Mesendoderm (in vitro differentiated cells): ENCODE measurements at regions not wholly inside any gene's neighbourhood (a gene's known extent, or its start where the extent isn't known, plus 50 kb on each side); places are given as distances from the start of the nearest gene placed in this dataset.

Experiments
- DNase-seq: peaks from one replicate; pipeline ENCODE4 v3.0.0; 2013
- H2AK5ac ChIP-seq: 2 replicates; pipeline ENCODE4 v1.6.1; 2013; ENCODE audit warnings: low read length, inconsistent platforms
- H2BK120ac ChIP-seq: 2 replicates; pipeline ENCODE4 v1.6.1; 2013; ENCODE audit warnings: low read depth, mild to moderate bottlenecking, low read length, moderate library complexity, mixed read lengths
- H2BK15ac ChIP-seq: replicated peaks from 2 replicates; pipeline ENCODE4 v1.6.1; 2013; ENCODE audit warnings: low read depth, mild to moderate bottlenecking, moderate library complexity
- H2BK5ac ChIP-seq: 2 replicates; pipeline ENCODE4 v1.6.1; 2013; ENCODE audit warnings: low read length, inconsistent platforms
- H3K18ac ChIP-seq: 2 replicates; pipeline ENCODE4 v1.6.1; 2013; ENCODE audit warnings: mild to moderate bottlenecking, low read length, mixed read lengths
- H3K23ac ChIP-seq: one replicate; pipeline ENCODE4 v1.6.1; 2013; ENCODE audit warnings: low read length
- H3K27ac ChIP-seq: 2 replicates; pipeline ENCODE4 v1.5.1; 2013; ENCODE audit warnings: low read depth, mild to moderate bottlenecking, inconsistent platforms, low read length, moderate library complexity
- H3K27me3 ChIP-seq: 2 replicates; pipeline ENCODE4 v1.6.1; 2013; ENCODE audit warnings: low read length, control low read depth, mild to moderate bottlenecking, inconsistent platforms; ENCODE audit not compliant: insufficient read depth, poor library complexity
- H3K36me3 ChIP-seq: 2 replicates; pipeline ENCODE4 v1.6.1; 2013; ENCODE audit warnings: low read length, inconsistent platforms; ENCODE audit not compliant: control insufficient read depth, insufficient read depth
- H3K4ac ChIP-seq: one replicate; pipeline ENCODE4 v1.6.1; 2013; ENCODE audit warnings: low read depth, mild to moderate bottlenecking, low read length, moderate library complexity
- H3K4me1 ChIP-seq: 2 replicates; pipeline ENCODE4 v1.6.1; 2013; ENCODE audit warnings: low read depth, low read length, inconsistent platforms; ENCODE audit not compliant: control insufficient read depth
- H3K4me2 ChIP-seq: 2 replicates; pipeline ENCODE4 v1.6.1; 2013; ENCODE audit warnings: low read length
- H3K4me3 ChIP-seq: 2 replicates; pipeline ENCODE4 v1.5.1; 2013; ENCODE audit warnings: mild to moderate bottlenecking, low read length
- H3K56ac ChIP-seq: one replicate; pipeline ENCODE4 v1.6.1; 2013; ENCODE audit warnings: low read length
- H3K79me1 ChIP-seq: 2 replicates; pipeline ENCODE4 v1.6.1; 2013; ENCODE audit warnings: low read length, inconsistent platforms
- H3K79me2 ChIP-seq: 2 replicates; pipeline ENCODE4 v1.6.1; 2013; ENCODE audit warnings: mild to moderate bottlenecking, low read length; ENCODE audit not compliant: control insufficient read depth, insufficient read depth
- H3K9ac ChIP-seq: 2 replicates; pipeline ENCODE4 v1.6.1; 2013; ENCODE audit warnings: low read length, inconsistent platforms
- H4K5ac ChIP-seq: one replicate; pipeline ENCODE4 v1.6.1; 2013; ENCODE audit warnings: low read length
- H4K8ac ChIP-seq: one replicate; pipeline ENCODE4 v1.6.1; 2013; ENCODE audit warnings: low read depth, mild to moderate bottlenecking, control low read depth, low read length, moderate library complexity
- WGBS: extraction: QIAGEN DNeasy Blood & Tissue Kit; methylation state at CpG from one replicate; pipeline ENCODE4 v1.1.7; 2013; ENCODE audit warnings: low lambda C conversion rate, missing lambda C conversion rate; ENCODE audit not compliant: insufficient coverage; ENCODE audit errors: extremely low coverage; 5-methylcytosine and 5-hydroxymethylcytosine counted together

DNA sequence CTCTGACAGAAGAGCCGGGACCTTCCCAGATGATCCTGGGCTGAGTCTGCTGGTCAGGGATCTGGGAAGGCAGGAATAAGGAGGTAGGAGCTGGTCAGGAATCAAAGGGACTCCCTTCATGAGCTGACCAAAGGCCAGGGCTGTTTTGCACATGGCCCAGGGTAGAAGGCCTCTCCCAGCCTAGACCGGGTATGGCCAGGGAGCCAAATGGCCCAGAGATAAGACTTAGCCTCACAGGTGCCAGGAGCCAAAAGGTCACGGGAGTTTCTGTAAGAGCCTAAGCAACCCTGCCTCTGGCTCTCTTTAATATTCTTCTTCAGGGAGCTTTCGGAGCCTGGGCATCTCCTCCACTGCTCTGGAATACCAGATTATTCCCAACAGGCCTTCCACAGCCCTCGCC lies 191.3 kb upstream of the PWP1 start:
- Histone ChIP-seq H2BK5ac (no peak overlapping the region), H3K4me3 (no peak overlapping the region), H3K79me1 (no peaks in the 10 kb centered on the region), H2BK120ac (no peak overlapping the region), H3K4ac (no peak overlapping the region), H3K4me1 (no peaks in the 10 kb centered on the region), H2AK5ac (no peak overlapping the region), H3K9ac (no peak overlapping the region), H3K79me2 (no peaks in the 10 kb centered on the region), H3K27ac (no peak overlapping the region), H3K56ac (no peak overlapping the region), H2BK15ac (no peak overlapping the region), H4K8ac (no peak overlapping the region), H3K36me3 (no peaks in the 10 kb centered on the region), H3K18ac (no peak overlapping the region), H3K27me3 (no peaks in the 10 kb centered on the region), H4K5ac (no peak overlapping the region), H3K4me2 (no peak overlapping the region), H3K23ac (no peak overlapping the region)
- DNase-seq = no peak
- no CpG with 5 or more reads among the region's 5 CpGs for WGBS

DNA sequence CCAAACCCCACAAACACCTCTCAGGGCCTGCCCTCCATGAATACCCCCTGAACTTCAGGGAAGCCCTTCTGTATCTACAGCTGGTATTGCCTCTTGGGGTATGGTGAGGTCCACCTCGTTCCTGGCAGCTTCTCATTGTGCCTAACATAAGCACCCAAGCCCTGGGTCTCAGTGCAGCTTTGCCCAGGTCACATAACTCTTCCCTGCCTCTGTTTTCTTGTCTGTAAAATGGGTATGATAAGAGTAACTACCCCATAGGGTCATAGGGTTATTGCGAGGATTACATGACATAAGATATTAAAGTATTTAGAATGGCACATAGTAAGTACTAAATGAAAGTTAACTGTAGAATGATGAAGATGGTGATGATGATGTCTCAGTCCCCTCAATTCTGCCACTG lies 190.0 kb upstream of the PWP1 start:
- no peak overlapping the region for H4K5ac ChIP-seq
- no peak overlapping the region for H3K4ac ChIP-seq
- H3K56ac ChIP-seq = no peak overlapping the region
- H3K4me1 ChIP-seq = no peaks in the 10 kb centered on the region
- H3K9ac ChIP-seq = no peak overlapping the region
- WGBS = no CpG with 5 or more reads among the region's 2 CpGs
- H2AK5ac ChIP-seq = no peak overlapping the region
- no peaks in the 10 kb centered on the region for H3K79me2 ChIP-seq
- no peak overlapping the region for H3K4me3 ChIP-seq
- H3K18ac ChIP-seq = no peak overlapping the region
- no peaks in the 10 kb centered on the region for H3K36me3 ChIP-seq
- no peak overlapping the region for H3K23ac ChIP-seq
- H3K79me1 ChIP-seq = no peaks in the 10 kb centered on the region
- H2BK5ac ChIP-seq = no peak overlapping the region
- no peak overlapping the region for H3K27ac ChIP-seq
- no peak overlapping the region for H2BK15ac ChIP-seq
- no peak overlapping the region for H4K8ac ChIP-seq
- H3K4me2 ChIP-seq = no peak overlapping the region
- DNase-seq = no peak
- no peak overlapping the region for H2BK120ac ChIP-seq
- no peaks in the 10 kb centered on the region for H3K27me3 ChIP-seq

DNA sequence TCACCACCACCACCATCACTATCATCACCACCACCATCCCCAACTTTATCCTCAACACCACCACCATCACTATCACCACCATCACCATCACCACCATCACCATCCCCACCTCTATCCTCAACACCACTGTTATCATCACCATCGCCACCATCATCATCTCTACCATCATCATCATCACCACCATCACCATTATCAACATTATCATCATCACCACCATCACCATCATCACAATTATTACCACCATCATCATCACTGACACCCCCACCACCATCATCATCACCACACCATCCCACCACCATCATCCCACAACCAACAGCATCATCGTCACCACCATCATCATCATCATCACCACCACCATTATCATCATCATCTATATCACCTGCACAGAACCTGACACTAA lies 188.4 kb upstream of the PWP1 start:
- Histone ChIP-seq H3K27me3 (no peaks in the 10 kb centered on the region), H3K79me2 (no peaks in the 10 kb centered on the region), H2BK15ac (no peak overlapping the region), H3K36me3 (no peaks in the 10 kb centered on the region), H3K56ac (no peak overlapping the region), H3K79me1 (no peaks in the 10 kb centered on the region), H3K4me2 (no peak overlapping the region), H2AK5ac (no peak overlapping the region), H3K9ac (no peak overlapping the region), H3K4me3 (no peak overlapping the region), H4K5ac (no peak overlapping the region), H2BK120ac (no peak overlapping the region), H3K18ac (no peak overlapping the region), H3K27ac (no peak overlapping the region), H3K23ac (no peak overlapping the region), H4K8ac (no peak overlapping the region), H2BK5ac (no peak overlapping the region), H3K4ac (no peak overlapping the region), H3K4me1 (no peaks in the 10 kb centered on the region)
- no peak for DNase-seq
- WGBS = no CpG with 5 or more reads among the region's 2 CpGs

DNA sequence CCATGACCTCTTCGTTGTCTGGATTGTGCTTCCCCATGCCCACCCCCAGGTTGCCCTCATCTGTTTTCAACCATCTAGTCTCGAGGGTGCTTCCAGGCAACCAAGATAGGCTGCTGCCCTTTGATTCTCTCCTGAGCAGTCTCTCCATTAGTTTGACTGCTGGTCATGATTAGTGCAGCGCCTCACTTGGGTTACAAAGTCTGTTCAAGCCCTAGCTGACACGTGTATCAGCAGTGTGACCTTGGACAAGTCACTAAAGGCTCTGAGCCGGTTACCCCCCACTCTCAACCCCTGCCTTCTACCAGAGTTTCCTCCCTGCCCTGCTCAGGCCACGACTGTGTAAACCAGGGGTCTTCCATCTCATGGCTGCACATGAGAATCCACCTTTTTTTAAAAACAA lies 185.3 kb upstream of the PWP1 start:
- Histone ChIP-seq H3K79me1 (no peaks in the 10 kb centered on the region), H3K18ac (no peak overlapping the region), H2BK5ac (no peak overlapping the region), H3K9ac (no peak overlapping the region), H3K4me3 (no peak overlapping the region), H3K56ac (no peak overlapping the region), H3K36me3 (no peaks in the 10 kb centered on the region), H3K4me1 (no peaks in the 10 kb centered on the region), H2AK5ac (no peak overlapping the region), H3K27ac (no peak overlapping the region), H2BK15ac (no peak overlapping the region), H3K23ac (no peak overlapping the region), H3K27me3 (no peaks in the 10 kb centered on the region), H3K79me2 (no peaks in the 10 kb centered on the region), H2BK120ac (no peak overlapping the region), H4K8ac (no peak overlapping the region), H3K4me2 (no peak overlapping the region), H4K5ac (no peak overlapping the region), H3K4ac (no peak overlapping the region)
- no peak for DNase-seq
- no CpG with 5 or more reads among the region's 6 CpGs for WGBS

DNA sequence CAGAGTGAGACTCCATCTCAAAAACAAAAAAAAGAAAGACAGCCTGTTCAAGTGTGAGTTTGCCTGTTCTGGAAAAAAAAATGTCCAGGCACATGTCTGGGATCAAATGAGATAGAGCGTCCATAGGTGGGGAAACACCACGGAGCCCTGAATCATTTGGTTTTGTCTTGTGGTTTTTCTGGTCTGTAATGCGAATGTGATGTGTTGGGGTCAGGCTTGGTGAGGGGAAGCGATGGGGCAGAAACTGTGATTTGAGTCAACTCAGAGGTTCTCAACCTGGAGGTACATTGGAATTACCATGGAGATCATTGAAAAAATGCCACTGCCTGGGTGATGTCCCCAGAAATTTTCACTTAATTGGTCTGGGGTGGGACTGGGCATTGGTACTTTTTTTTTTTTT lies 183.9 kb upstream of the PWP1 start:
- Histone ChIP-seq H3K4me2 (no peak overlapping the region), H3K4me1 (no peaks in the 10 kb centered on the region), H3K79me2 (no peaks in the 10 kb centered on the region), H2BK120ac (no peak overlapping the region), H3K18ac (no peak overlapping the region), H3K27ac (no peak overlapping the region), H2BK15ac (no peak overlapping the region), H3K56ac (no peak overlapping the region), H3K23ac (no peak overlapping the region), H3K4me3 (no peak overlapping the region), H3K36me3 (no peaks in the 10 kb centered on the region), H4K8ac (no peak overlapping the region), H3K27me3 (no peaks in the 10 kb centered on the region), H2AK5ac (no peak overlapping the region), H3K4ac (no peak overlapping the region), H4K5ac (no peak overlapping the region), H3K9ac (no peak overlapping the region), H3K79me1 (no peaks in the 10 kb centered on the region), H2BK5ac (no peak overlapping the region)
- WGBS = no CpG with 5 or more reads among the region's 4 CpGs
- no peak for DNase-seq

DNA sequence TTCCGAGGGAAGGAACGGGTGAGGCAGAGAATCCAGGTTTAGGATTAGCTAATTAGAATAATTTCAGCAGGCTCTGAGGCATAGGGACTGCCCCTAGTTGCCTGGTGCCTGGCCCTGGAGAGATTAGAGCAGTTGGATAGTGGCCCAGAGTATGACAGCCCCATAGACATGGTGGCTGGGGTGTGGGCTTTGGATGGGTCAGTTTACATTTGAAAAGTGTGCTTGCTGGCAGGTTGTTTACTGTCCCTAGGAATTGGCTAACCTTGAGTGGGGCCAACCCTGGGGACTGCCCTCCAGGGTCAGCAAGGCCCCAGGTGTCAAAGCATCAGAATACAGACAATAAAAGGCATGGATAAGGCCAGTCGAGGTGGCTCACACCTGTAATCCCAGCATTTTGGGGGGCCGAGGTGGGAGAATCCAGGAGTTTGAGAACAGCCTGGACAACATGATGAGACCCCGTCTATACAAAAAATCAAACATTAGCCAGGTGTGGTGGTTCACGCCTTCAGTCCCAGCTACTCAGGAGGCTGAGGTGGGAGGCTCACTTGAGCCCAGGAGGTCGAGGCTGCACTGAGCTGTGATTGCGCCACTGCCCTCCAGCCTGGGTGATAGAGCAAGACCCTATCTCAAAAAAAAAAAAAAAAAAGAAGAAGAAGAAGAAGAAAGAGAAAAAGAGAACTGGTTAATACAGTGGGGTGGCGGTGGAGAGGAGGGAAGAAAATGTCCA lies 182.3 kb upstream of the PWP1 start:
- Histone ChIP-seq H3K4me3 (no peak overlapping the region), H2AK5ac (no peak overlapping the region), H2BK15ac (no peak overlapping the region), H3K79me1 (no peaks in the 10 kb centered on the region), H3K79me2 (no peaks in the 10 kb centered on the region), H3K9ac (no peak overlapping the region), H3K27ac (no peak overlapping the region), H2BK5ac (no peak overlapping the region), H3K4ac (no peak overlapping the region), H4K8ac (no peak overlapping the region), H3K36me3 (no peaks in the 10 kb centered on the region), H3K56ac (no peak overlapping the region), H3K4me1 (no peaks in the 10 kb centered on the region), H2BK120ac (no peak overlapping the region), H3K4me2 (no peak overlapping the region), H3K18ac (no peak overlapping the region), H3K27me3 (no peaks in the 10 kb centered on the region), H4K5ac (no peak overlapping the region), H3K23ac (no peak overlapping the region)
- WGBS = no CpG with 5 or more reads among the region's 9 CpGs
- no peak for DNase-seq
